Breast epithelium (tissue), 3 donors: ENCODE measurements at regions not wholly inside any gene's neighbourhood (a gene's known extent, or its start where the extent isn't known, plus 50 kb on each side); places are given as distances from the start of the nearest gene placed in this dataset.

ENCODE experiments used
- POLR2A ChIP-seq: fragments of 450-650 bp; IDR thresholded peaks from one replicate; pipeline ENCODE4 v1.6.1; 2016; ENCODE audit warnings: antibody characterized with exemption, mild to moderate bottlenecking, moderate library complexity
- POLR2AphosphoS5 ChIP-seq, 3 donors: sonication (generic); formaldehyde crosslinking; IDR thresholded peaks; one replicate each; pipeline ENCODE4 v1.6.1; 2017; ENCODE audit warnings: antibody characterized with exemption in 3 of 3
- TF ChIP-seq, protein P1 (sequence below), 3 donors: fragments of 450-650 bp; IDR thresholded peaks; one replicate each; pipeline ENCODE4 v1.5.1; 2016 to 2017; ENCODE audit warnings: antibody characterized with exemption in 3 of 3, mild to moderate bottlenecking in 3 of 3, moderate library complexity in 3 of 3

- TF ChIP-seq, protein P1, sequence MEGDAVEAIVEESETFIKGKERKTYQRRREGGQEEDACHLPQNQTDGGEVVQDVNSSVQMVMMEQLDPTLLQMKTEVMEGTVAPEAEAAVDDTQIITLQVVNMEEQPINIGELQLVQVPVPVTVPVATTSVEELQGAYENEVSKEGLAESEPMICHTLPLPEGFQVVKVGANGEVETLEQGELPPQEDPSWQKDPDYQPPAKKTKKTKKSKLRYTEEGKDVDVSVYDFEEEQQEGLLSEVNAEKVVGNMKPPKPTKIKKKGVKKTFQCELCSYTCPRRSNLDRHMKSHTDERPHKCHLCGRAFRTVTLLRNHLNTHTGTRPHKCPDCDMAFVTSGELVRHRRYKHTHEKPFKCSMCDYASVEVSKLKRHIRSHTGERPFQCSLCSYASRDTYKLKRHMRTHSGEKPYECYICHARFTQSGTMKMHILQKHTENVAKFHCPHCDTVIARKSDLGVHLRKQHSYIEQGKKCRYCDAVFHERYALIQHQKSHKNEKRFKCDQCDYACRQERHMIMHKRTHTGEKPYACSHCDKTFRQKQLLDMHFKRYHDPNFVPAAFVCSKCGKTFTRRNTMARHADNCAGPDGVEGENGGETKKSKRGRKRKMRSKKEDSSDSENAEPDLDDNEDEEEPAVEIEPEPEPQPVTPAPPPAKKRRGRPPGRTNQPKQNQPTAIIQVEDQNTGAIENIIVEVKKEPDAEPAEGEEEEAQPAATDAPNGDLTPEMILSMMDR (IDR thresholded peaks at IDR 0.05): no peak
- TF ChIP-seq POLR2AphosphoS5 (IDR thresholded peaks at IDR 0.05) (no peak), POLR2A (no peak)
These were observed 651.1 kb upstream of the MKI67 start for GRCh38 chr10:128777342-128777741.
